Breast epithelium (tissue), 4 donors: ENCODE measurements at regions not wholly inside any gene's neighbourhood (a gene's known extent, or its start where the extent isn't known, plus 50 kb on each side); places are given as distances from the start of the nearest gene placed in this dataset.

ENCODE experiments used
- DNase-seq, 2 donors: peaks; one replicate each; pipeline ENCODE4 v3.0.0-alpha.2; 2019; ENCODE audit warnings: low spot score in 2 of 2
- H3K27ac ChIP-seq, 2 donors: fragments of 200-600 bp; sonication (generic) in 1 of 2; one replicate each; pipeline ENCODE4 v1.5.1; 2016 to 2019; ENCODE audit warnings: mild to moderate bottlenecking in 1 of 2
- H3K27me3 ChIP-seq, 2 donors: fragments of 200-600 bp; sonication (generic) in 1 of 2; one replicate each; pipeline versions ENCODE4 v1.5.1 to v1.6.0; 2017 to 2019; ENCODE audit warnings: control low read depth in 1 of 2, mild to moderate bottlenecking in 1 of 2
- H3K36me3 ChIP-seq: fragments of 200-600 bp; one replicate; pipeline ENCODE4 v1.5.1; 2019
- H3K4me1 ChIP-seq, 2 donors: fragments of 200-600 bp; sonication (generic); one replicate each; pipeline ENCODE4 v1.5.1; 2016 to 2019; ENCODE audit warnings: control low read depth in 1 of 2
- H3K4me3 ChIP-seq, 3 donors: fragments of 200-600 bp; sonication (generic); 1 replicate in 2 of 3; 2 replicates in 1 of 3; pipeline ENCODE4 v1.5.1; 2016 to 2019; ENCODE audit warnings: mild to moderate bottlenecking in 3 of 3, moderate library complexity in 2 of 3
- H3K9me3 ChIP-seq, 2 donors: fragments of 200-600 bp; sonication (generic) in 1 of 2; one replicate each; pipeline ENCODE4 v1.5.1; 2016 to 2019; ENCODE audit warnings: control low read depth in 1 of 2
- CTCF ChIP-seq, 3 donors: fragments of 450-650 bp; IDR thresholded peaks; one replicate each; pipeline ENCODE4 v1.5.1; 2016 to 2017; ENCODE audit warnings: antibody characterized with exemption in 3 of 3, mild to moderate bottlenecking in 3 of 3, moderate library complexity in 3 of 3
- POLR2A ChIP-seq: fragments of 450-650 bp; IDR thresholded peaks from one replicate; pipeline ENCODE4 v1.6.1; 2016; ENCODE audit warnings: antibody characterized with exemption, mild to moderate bottlenecking, moderate library complexity
- POLR2AphosphoS5 ChIP-seq, 3 donors: sonication (generic); formaldehyde crosslinking; IDR thresholded peaks; one replicate each; pipeline ENCODE4 v1.6.1; 2017; ENCODE audit warnings: antibody characterized with exemption in 3 of 3
- intact Hi-C: fragments of 100-400 bp; cut with DNase I; formaldehyde crosslinking; loops from one replicate; pipeline ENCODE4 v1.15.1; 2023; ENCODE audit warnings: low total_unique reads

- no peaks in the 10 kb centered on the region for H3K27me3 ChIP-seq
- no peaks in the 10 kb centered on the region for H3K36me3 ChIP-seq
- H3K4me1 ChIP-seq: no peaks in the 10 kb centered on the region
- H3K27ac ChIP-seq: no peak overlapping the region
- no peak overlapping the region for H3K4me3 ChIP-seq
- H3K9me3 ChIP-seq: no peaks in the 10 kb centered on the region
- intact Hi-C loops: no loop called here
- DNase-seq: peak in 1 of 2 donors; percentile 17
- no peak for TF ChIP-seq POLR2A
- no peak for TF ChIP-seq POLR2AphosphoS5 (IDR thresholded peaks at IDR 0.05)
- TF ChIP-seq CTCF (IDR thresholded peaks at IDR 0.05): no peak
Measured at GRCh38 chr6:22737331-22737730, 168.0 kb downstream of the HDGFL1 start.

GRCh38 chr6:22738194-22738593 is 168.8 kb downstream of the HDGFL1 start:
- no peaks in the 10 kb centered on the region for H3K36me3 ChIP-seq
- no peak for TF ChIP-seq CTCF (IDR thresholded peaks at IDR 0.05)
- TF ChIP-seq POLR2A: no peak
- no peak for TF ChIP-seq POLR2AphosphoS5 (IDR thresholded peaks at IDR 0.05)
- intact Hi-C loops: no loop called here
- H3K9me3 ChIP-seq: no peaks in the 10 kb centered on the region
- H3K4me3 ChIP-seq: no peak overlapping the region
- no peak overlapping the region for H3K27ac ChIP-seq
- no peaks in the 10 kb centered on the region for H3K27me3 ChIP-seq
- DNase-seq: no peak
- H3K4me1 ChIP-seq: no peaks in the 10 kb centered on the region

- H3K4me3 ChIP-seq: no peak overlapping the region
- H3K4me1 ChIP-seq: no peaks in the 10 kb centered on the region
- no peak for DNase-seq
- H3K36me3 ChIP-seq: no peaks in the 10 kb centered on the region
- no peaks in the 10 kb centered on the region for H3K9me3 ChIP-seq
- TF ChIP-seq POLR2AphosphoS5 (IDR thresholded peaks at IDR 0.05) (no peak), POLR2A (no peak), CTCF (IDR thresholded peaks at IDR 0.05) (no peak)
- intact Hi-C loops: no loop called here
- no peaks in the 10 kb centered on the region for H3K27me3 ChIP-seq
- no peak overlapping the region for H3K27ac ChIP-seq
Measured at GRCh38 chr6:22747571-22747970, 178.2 kb downstream of the HDGFL1 start.

GRCh38 chr6:22748681-22749080 is 179.3 kb downstream of the HDGFL1 start:
- no peaks in the 10 kb centered on the region for H3K9me3 ChIP-seq
- H3K4me1 ChIP-seq: no peaks in the 10 kb centered on the region
- no peak overlapping the region for H3K27ac ChIP-seq
- H3K36me3 ChIP-seq: no peaks in the 10 kb centered on the region
- no peak for DNase-seq
- no peaks in the 10 kb centered on the region for H3K27me3 ChIP-seq
- intact Hi-C loops: no loop called here
- no peak for TF ChIP-seq POLR2AphosphoS5 (IDR thresholded peaks at IDR 0.05)
- no peak for TF ChIP-seq CTCF (IDR thresholded peaks at IDR 0.05)
- TF ChIP-seq POLR2A: no peak
- H3K4me3 ChIP-seq: no peak overlapping the region

GRCh38 chr6:22749696-22750095 is 180.3 kb downstream of the HDGFL1 start:
- Histone ChIP-seq H3K4me3 (no peak overlapping the region), H3K27ac (no peak overlapping the region), H3K27me3 (no peaks in the 10 kb centered on the region), H3K9me3 (no peaks in the 10 kb centered on the region), H3K4me1 (no peaks in the 10 kb centered on the region), H3K36me3 (no peaks in the 10 kb centered on the region)
- TF ChIP-seq POLR2A (no peak), CTCF (IDR thresholded peaks at IDR 0.05) (no peak), POLR2AphosphoS5 (IDR thresholded peaks at IDR 0.05) (no peak)
- intact Hi-C loops: no loop called here
- no peak for DNase-seq
